NCI-H2196 (cell line): ENCODE measurements at regions not wholly inside any gene's neighbourhood (a gene's known extent, or its start where the extent isn't known, plus 50 kb on each side); places are given as distances from the start of the nearest gene placed in this dataset.

Source experiments
- DNase-seq: peaks from one replicate; lab custom pipeline; 2025; ENCODE audit not compliant: unreplicated experiment; lab: John Stamatoyannopoulos, UW

- DNase-seq, result no peak
Observed at GRCh38 chr16:77551357-77551756, 116.5 kb upstream of the ADAMTS18 start.

GRCh38 chr16:77553130-77553529 lies 118.3 kb upstream of the ADAMTS18 start:
- DNase-seq, result no peak

GRCh38 chr16:77555126-77555525 lies 120.3 kb upstream of the ADAMTS18 start:
- DNase-seq, result no peak

DNA sequence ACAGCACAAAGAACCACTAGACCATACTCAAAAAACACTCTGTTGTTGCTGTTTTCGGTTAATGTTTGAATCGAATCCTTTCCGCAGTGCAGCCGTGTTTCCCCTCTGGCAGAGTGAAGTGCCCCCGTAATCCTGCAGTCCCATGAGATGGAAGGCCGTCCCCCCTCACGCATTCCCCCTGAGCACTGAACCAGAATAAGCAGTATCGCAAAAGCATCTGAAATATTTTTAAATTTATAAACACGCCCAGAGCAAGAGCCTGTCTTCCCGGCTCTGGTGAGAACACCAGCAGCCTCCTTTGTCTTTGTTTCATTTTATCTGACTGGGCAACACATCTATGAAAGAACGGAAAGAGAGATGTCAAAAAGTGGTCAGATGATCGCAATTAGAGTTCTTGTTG lies 121.0 kb upstream of the ADAMTS18 start:
- no peak for DNase-seq

DNA sequence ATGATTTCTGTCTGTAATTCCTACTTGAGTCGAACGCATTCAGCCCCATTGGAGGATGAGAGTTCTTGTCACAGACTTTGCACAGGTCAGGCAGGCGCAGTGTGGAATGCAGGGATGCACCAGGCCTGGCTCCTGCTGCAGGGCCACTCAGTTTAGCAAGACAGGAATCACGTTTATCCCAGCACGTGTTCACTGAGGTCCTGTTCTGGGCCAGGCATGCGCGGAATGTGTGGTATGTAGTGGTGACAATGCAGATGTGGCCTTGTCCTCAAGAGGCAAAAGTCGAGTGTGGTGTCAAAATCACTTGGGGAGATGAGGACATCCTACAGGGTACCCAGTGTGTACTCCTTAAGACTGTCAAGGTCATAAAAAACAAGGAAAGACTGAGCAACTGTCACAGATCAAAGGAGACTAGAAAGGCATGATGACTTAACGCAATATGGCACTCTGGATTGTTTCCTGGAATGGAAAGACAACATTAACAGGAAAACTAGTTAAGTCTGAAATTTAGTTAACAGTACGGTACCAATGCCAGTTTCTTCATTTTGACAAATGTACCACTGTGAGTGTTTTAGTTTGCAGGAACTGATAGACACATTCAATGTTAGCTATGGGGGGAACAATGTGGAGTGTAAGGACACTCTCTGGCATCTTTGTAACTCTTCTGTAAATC lies 121.5 kb upstream of the ADAMTS18 start:
- DNase-seq, result no peak

DNA sequence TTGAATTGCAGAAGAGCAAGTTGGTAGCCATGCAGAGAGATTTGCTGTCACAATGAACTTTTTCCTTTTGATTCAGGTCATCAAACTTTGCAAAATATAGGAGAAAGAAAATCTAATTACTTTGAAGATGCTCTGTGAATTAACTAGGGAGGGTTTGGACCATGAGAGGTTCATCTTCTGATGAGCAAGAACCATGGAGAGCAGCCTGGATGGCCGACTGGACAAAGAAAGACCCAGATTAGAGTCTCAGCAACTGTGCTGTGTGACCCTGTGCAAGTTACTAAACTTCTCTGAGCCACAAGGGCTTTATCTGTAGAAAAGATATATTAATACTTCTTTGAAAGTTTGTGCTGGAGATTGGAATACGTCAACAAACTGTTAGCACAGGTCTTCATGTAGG lies 122.6 kb upstream of the ADAMTS18 start:
- no peak for DNase-seq

GRCh38 chr16:77558786-77559185 lies 124.0 kb upstream of the ADAMTS18 start:
- no peak for DNase-seq

DNA sequence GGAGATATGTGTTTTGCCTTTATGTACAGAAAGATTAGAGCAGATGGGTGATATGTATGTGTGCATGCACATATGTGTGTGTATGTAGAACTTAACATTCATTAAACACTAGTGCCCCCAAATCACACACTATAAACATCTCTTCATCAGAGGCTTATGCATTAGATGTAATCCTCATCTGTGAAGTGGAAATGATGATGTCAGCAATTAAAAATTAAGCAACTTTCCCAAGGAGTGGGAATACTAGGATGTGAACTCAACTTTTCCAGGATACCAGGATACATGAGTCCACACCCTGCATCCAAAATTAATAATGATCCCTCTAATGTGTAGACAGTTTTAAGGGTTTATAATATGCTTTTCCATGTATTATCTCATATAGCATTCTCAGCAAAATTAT lies 127.7 kb upstream of the ADAMTS18 start:
- DNase-seq, result no peak

GRCh38 chr16:77564791-77565390 lies 130.1 kb upstream of the ADAMTS18 start:
- no peak for DNase-seq

GRCh38 chr16:77569406-77569805 lies 134.6 kb upstream of the ADAMTS18 start:
- no peak for DNase-seq

GRCh38 chr16:77570574-77570973 lies 135.7 kb upstream of the ADAMTS18 start:
- no peak for DNase-seq

DNA sequence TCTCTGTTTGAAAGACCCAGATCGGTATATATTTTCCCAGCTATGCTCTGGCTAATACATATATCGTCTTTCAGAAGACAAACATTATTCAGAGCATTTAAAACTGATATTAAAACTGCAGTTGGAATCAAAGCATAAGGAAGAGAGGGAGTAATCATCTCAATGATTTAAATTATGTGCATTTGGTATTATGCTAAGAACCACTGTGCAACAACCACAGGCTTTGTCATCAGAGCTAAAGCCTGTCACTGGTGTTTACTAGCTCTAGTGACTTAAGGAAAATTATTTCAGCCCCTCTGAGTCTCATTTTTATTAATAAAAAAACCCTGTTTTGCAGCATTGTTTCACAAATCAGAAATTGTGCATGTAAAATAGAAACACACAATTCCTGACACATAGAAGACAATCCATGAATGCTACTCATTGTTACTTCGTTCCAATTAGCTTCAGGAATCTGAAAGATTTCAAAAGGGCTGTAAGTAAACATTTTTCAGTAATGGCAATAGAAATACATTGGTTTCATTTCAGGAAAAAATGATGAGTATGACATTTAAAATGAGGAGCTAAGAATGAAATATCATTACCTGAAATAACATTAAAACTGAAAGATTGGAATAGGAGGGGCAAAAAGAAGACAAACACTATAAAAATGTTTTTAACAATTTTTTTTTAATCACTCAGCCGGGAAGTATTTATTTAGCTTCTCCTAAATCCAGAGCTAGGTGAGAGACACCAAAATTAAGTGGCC lies 136.5 kb upstream of the ADAMTS18 start:
- no peak for DNase-seq

- DNase-seq, result no peak
Observed at GRCh38 chr16:77574867-77575624, 140.2 kb upstream of the ADAMTS18 start.

- DNase-seq, result peak; percentile 29
Observed at GRCh38 chr16:77579351-77579891, 142.9 kb upstream of the NUDT7 start.

DNA sequence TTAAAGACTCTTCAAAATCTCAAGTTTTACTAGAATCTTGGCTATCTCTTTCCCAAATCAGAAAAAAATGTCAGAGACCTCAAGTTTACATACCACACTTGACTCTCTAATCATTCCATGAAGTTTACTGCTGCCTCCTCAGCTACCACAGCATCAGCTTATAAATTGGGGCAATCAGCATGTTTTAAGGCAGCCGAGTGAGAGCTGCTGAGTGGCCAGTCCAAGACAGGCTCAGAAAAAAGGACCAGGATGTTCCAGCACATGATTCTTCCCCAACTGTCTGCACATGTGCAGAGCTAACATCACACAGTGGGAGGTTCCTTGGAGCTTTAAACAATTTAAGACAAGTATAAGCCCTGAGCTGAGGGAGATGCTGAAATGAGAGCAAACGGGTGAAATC lies 140.6 kb upstream of the NUDT7 start:
- no peak for DNase-seq

- peak; percentile 30 for DNase-seq
Observed at GRCh38 chr16:77584205-77584859, 138.0 kb upstream of the NUDT7 start.

- no peak for DNase-seq
Observed at GRCh38 chr16:77585379-77586251, 136.7 kb upstream of the NUDT7 start.

- no peak for DNase-seq
Observed at GRCh38 chr16:77588389-77588788, 133.9 kb upstream of the NUDT7 start.

GRCh38 chr16:77589071-77589765 lies 133.1 kb upstream of the NUDT7 start:
- DNase-seq, result no peak
